Smooth muscle cell (in vitro differentiated cells): ENCODE measurements at regions not wholly inside any gene's neighbourhood (a gene's known extent, or its start where the extent isn't known, plus 50 kb on each side); places are given as distances from the start of the nearest gene placed in this dataset.

Experiments
- DNase-seq: peaks from one replicate; lab custom pipeline; 2025; ENCODE audit not compliant: unreplicated experiment; lab: John Stamatoyannopoulos, UW
- H2AFZ ChIP-seq: fragments of 200-600 bp; sonication (generic); 2 replicates; pipeline ENCODE4 v1.6.0; 2016; ENCODE audit warnings: antibody characterized with exemption, low read depth, mild to moderate bottlenecking
- H3F3A ChIP-seq: fragments of 200-600 bp; sonication (generic); 2 replicates; pipeline ENCODE4 v1.6.0; 2017; ENCODE audit warnings: antibody characterized with exemption, low read depth
- H3K27ac ChIP-seq: fragments of 200-600 bp; sonication (generic); 2 replicates; pipeline ENCODE4 v1.5.1; 2016; ENCODE audit warnings: low read depth, mild to moderate bottlenecking
- H3K27me3 ChIP-seq: fragments of 200-600 bp; sonication (generic); 2 replicates; pipeline ENCODE4 v1.6.1; 2016; ENCODE audit warnings: low read depth, mild to moderate bottlenecking
- H3K36me3 ChIP-seq: fragments of 200-600 bp; sonication (generic); 2 replicates; pipeline ENCODE4 v1.5.1; 2016; ENCODE audit warnings: low read depth
- H3K4me1 ChIP-seq: fragments of 200-600 bp; sonication (generic); 2 replicates; pipeline ENCODE4 v1.5.1; 2016; ENCODE audit warnings: low read depth
- H3K4me2 ChIP-seq: fragments of 200-600 bp; sonication (generic); 2 replicates; pipeline ENCODE4 v1.6.0; 2016; ENCODE audit warnings: mild to moderate bottlenecking
- H3K4me3 ChIP-seq: fragments of 200-600 bp; sonication (generic); 2 replicates; pipeline ENCODE4 v1.5.1; 2016; ENCODE audit warnings: mild to moderate bottlenecking
- H3K79me2 ChIP-seq: fragments of 200-600 bp; sonication (generic); 2 replicates; pipeline ENCODE4 v1.6.0; 2016; ENCODE audit warnings: low read depth, mild to moderate bottlenecking
- H3K9ac ChIP-seq: fragments of 200-600 bp; sonication (generic); 2 replicates; pipeline ENCODE4 v1.6.0; 2016; ENCODE audit warnings: low read depth
- H3K9me3 ChIP-seq: fragments of 200-600 bp; sonication (generic); replicated peaks from 2 replicates; pipeline ENCODE4 v1.5.1; 2016; ENCODE audit warnings: low read depth
- H4K20me1 ChIP-seq: fragments of 200-600 bp; sonication (generic); 2 replicates; pipeline ENCODE4 v1.6.0; 2016; ENCODE audit warnings: low read depth
- WGBS: methylation state at CpG from one replicate; pipeline ENCODE4 v1.1.7; 2016; ENCODE audit warnings: low lambda C conversion rate; 5-methylcytosine and 5-hydroxymethylcytosine counted together
- TF ChIP-seq, protein P1 (sequence below): fragments of 200-600 bp; sonication (generic); IDR thresholded peaks from 2 replicates; pipeline ENCODE4 v1.5.1; 2017; ENCODE audit warnings: borderline replicate concordance, mild to moderate bottlenecking, antibody characterized with exemption; ENCODE audit not compliant: insufficient read depth, poor library complexity, severe bottlenecking

GRCh38 chr4:125944966-125945365, 630.2 kb downstream of the FAT4 start:
- no peak overlapping the region for H3K27ac ChIP-seq
- H3K27me3 ChIP-seq, result no peaks in the 10 kb centered on the region
- no peak overlapping the region for H2AFZ ChIP-seq
- no peak overlapping the region for H3K4me2 ChIP-seq
- H3K36me3 ChIP-seq, result no peaks in the 10 kb centered on the region
- H3K79me2 ChIP-seq, result no peaks in the 10 kb centered on the region
- H3K9me3 ChIP-seq, result no peaks in the 10 kb centered on the region
- WGBS, result 95% methylated on average over 2 of the region's 2 CpGs
- H3K9ac ChIP-seq, result no peak overlapping the region
- no peaks in the 10 kb centered on the region for H4K20me1 ChIP-seq
- DNase-seq, result no peak
- no peaks in the 10 kb centered on the region for H3F3A ChIP-seq
- H3K4me3 ChIP-seq, result no peak overlapping the region
- TF ChIP-seq, protein P1, sequence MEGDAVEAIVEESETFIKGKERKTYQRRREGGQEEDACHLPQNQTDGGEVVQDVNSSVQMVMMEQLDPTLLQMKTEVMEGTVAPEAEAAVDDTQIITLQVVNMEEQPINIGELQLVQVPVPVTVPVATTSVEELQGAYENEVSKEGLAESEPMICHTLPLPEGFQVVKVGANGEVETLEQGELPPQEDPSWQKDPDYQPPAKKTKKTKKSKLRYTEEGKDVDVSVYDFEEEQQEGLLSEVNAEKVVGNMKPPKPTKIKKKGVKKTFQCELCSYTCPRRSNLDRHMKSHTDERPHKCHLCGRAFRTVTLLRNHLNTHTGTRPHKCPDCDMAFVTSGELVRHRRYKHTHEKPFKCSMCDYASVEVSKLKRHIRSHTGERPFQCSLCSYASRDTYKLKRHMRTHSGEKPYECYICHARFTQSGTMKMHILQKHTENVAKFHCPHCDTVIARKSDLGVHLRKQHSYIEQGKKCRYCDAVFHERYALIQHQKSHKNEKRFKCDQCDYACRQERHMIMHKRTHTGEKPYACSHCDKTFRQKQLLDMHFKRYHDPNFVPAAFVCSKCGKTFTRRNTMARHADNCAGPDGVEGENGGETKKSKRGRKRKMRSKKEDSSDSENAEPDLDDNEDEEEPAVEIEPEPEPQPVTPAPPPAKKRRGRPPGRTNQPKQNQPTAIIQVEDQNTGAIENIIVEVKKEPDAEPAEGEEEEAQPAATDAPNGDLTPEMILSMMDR, result no peak
- H3K4me1 ChIP-seq, result no peaks in the 10 kb centered on the region

DNA sequence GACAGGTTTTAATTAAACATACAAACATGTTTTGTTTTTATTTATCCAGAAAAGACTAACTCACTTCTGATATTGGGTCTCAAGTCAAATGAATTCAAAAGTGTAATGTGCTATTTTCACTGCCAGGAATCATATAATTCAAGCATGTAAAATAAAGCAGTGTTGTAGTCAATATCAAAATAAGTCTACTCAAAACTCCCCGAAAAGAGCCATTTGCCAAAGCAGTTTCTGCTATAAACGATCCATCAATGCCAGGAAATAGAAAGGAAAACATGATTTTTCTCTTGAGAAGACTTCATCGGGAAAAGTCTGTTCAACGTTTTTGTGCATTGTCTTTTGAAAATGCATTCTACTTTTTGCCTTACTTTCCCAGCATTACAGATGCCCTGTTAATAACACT, 633.3 kb downstream of the FAT4 start:
- Histone ChIP-seq H3K9me3 (no peaks in the 10 kb centered on the region), H2AFZ (peak overlapping the region; percentile 12), H3K27ac (no peak overlapping the region), H3K27me3 (no peaks in the 10 kb centered on the region), H3K4me3 (no peak overlapping the region), H3K9ac (no peak overlapping the region), H3K4me2 (no peak overlapping the region), H3K79me2 (no peaks in the 10 kb centered on the region), H3K36me3 (no peaks in the 10 kb centered on the region), H3F3A (no peaks in the 10 kb centered on the region), H3K4me1 (no peaks in the 10 kb centered on the region), H4K20me1 (no peaks in the 10 kb centered on the region)
- WGBS, result 94% methylated on average over 4 of the region's 4 CpGs
- TF ChIP-seq, protein P1, result no peak
- no peak for DNase-seq

DNA sequence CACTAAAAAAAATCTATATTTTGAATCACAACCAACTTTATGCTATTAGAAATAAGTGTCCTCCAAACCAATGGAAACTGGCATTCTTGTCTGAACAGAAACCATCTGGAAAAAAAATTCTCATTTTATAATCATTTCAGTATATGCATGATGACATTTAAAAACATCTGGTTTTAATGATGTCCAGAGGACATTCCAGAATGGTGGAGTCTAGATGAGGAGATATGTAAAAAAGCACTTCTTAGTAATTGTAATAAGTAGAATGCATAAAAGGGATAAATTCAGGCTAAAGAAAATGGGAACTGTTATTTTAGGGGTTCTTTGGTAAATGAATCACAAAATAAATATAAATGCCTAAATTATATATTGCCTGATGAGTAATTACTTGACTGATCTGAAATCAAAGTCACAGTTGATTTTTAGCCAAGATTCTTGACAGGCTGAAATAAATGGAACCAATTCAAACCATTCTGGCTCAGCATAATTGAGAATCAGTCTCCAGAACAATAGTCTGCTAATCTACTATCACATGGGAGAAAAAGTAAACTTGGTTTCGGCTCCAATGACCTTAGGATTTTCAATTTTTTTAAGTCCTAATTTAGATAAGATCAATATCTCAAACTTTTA, 636.6 kb downstream of the FAT4 start:
- no peaks in the 10 kb centered on the region for H3F3A ChIP-seq
- no peaks in the 10 kb centered on the region for H3K79me2 ChIP-seq
- no peaks in the 10 kb centered on the region for H3K36me3 ChIP-seq
- TF ChIP-seq, protein P1, result no peak
- no peak overlapping the region for H3K27ac ChIP-seq
- no peak overlapping the region for H2AFZ ChIP-seq
- H3K4me3 ChIP-seq, result no peak overlapping the region
- no peaks in the 10 kb centered on the region for H4K20me1 ChIP-seq
- H3K4me2 ChIP-seq, result no peak overlapping the region
- no peak for DNase-seq
- no peak overlapping the region for H3K9ac ChIP-seq
- 98% methylated on average over 1 of the region's 1 CpG for WGBS
- no peaks in the 10 kb centered on the region for H3K27me3 ChIP-seq
- no peaks in the 10 kb centered on the region for H3K4me1 ChIP-seq
- no peaks in the 10 kb centered on the region for H3K9me3 ChIP-seq

GRCh38 chr4:125952631-125953030, 637.9 kb downstream of the FAT4 start:
- Histone ChIP-seq H3K4me3 (no peak overlapping the region), H3K9me3 (no peaks in the 10 kb centered on the region), H2AFZ (no peak overlapping the region), H3K36me3 (no peaks in the 10 kb centered on the region), H3K4me1 (no peaks in the 10 kb centered on the region), H3K79me2 (no peaks in the 10 kb centered on the region), H3K4me2 (no peak overlapping the region), H3K9ac (no peak overlapping the region), H3K27ac (no peak overlapping the region), H3F3A (no peaks in the 10 kb centered on the region), H4K20me1 (no peaks in the 10 kb centered on the region), H3K27me3 (no peaks in the 10 kb centered on the region)
- TF ChIP-seq, protein P1, result no peak
- no peak for DNase-seq
